OCI-LY3 (cell line): ENCODE measurements at regions not wholly inside any gene's neighbourhood (a gene's known extent, or its start where the extent isn't known, plus 50 kb on each side); places are given as distances from the start of the nearest gene placed in this dataset.

Experiments
- H2AFZ ChIP-seq: fragments of 200-600, 300-600 bp; shearing (Covaris generic); 2 replicates; pipeline ENCODE4 v1.6.0; 2014; ENCODE audit warnings: antibody characterized with exemption, low read depth, low read length
- H3K27ac ChIP-seq: fragments of 200-600, 300-600 bp; sonication (generic); 2 replicates; pipeline ENCODE4 v1.5.1; 2014; ENCODE audit warnings: mild to moderate bottlenecking, low read length, moderate library complexity, mixed read lengths
- H3K27me3 ChIP-seq: fragments of 200-600, 300-600 bp; sonication (generic); 2 replicates; pipeline ENCODE4 v1.6.1; 2014; ENCODE audit warnings: low read depth, low read length, mixed read lengths
- H3K36me3 ChIP-seq: fragments of 200-600, 300-600 bp; sonication (generic); replicated peaks from 2 replicates; pipeline ENCODE3; 2014; ENCODE audit warnings: low read depth, low read length, mixed read lengths
- H3K4me1 ChIP-seq: fragments of 300-600, 200-600 bp; sonication (generic); 2 replicates; pipeline ENCODE4 v1.6.1; 2014; ENCODE audit warnings: low read length, mixed read lengths
- H3K4me2 ChIP-seq: fragments of 200-600, 300-600 bp; sonication (generic); 2 replicates; pipeline ENCODE4 v1.6.1; 2014; ENCODE audit warnings: low read length, mixed read lengths
- H3K4me3 ChIP-seq: fragments of 300-600, 200-600 bp; sonication (generic); 2 replicates; pipeline ENCODE4 v1.5.1; 2014; ENCODE audit warnings: antibody characterized with exemption, mild to moderate bottlenecking, low read length, moderate library complexity
- H3K79me2 ChIP-seq: fragments of 300-600, 200-600 bp; shearing (Covaris generic); 2 replicates; pipeline ENCODE4 v1.6.1; 2014; ENCODE audit warnings: mild to moderate bottlenecking, low read length, mixed read lengths
- H3K9ac ChIP-seq: fragments of 300-600, 200-600 bp; shearing (Covaris generic); 2 replicates; pipeline ENCODE4 v1.6.0; 2014; ENCODE audit warnings: mild to moderate bottlenecking, low read length, moderate library complexity
- H3K9me3 ChIP-seq: fragments of 200-600, 300-600 bp; shearing (Covaris generic); 2 replicates; pipeline ENCODE4 v1.6.1; 2014; ENCODE audit warnings: low read length, mixed read lengths; ENCODE audit not compliant: insufficient read depth
- H4K20me1 ChIP-seq: fragments of 200-600, 300-600 bp; sonication (generic); 2 replicates; pipeline ENCODE4 v1.6.1; 2016; ENCODE audit warnings: low read length, mixed read lengths; ENCODE audit not compliant: insufficient read depth
- EZH2phosphoT487 ChIP-seq: fragments of 200-600 bp; shearing (Covaris generic); IDR thresholded peaks from 2 replicates; pipeline ENCODE4 v1.6.1; 2018; ENCODE audit warnings: antibody characterized with exemption, mixed run types, low read depth
- TF ChIP-seq, protein P1 (sequence below): fragments of 200-600, 300-600 bp; sonication (generic); IDR thresholded peaks from 2 replicates; pipeline ENCODE4 v1.5.1; 2014; ENCODE audit warnings: antibody characterized with exemption, low read length, low read depth

DNA sequence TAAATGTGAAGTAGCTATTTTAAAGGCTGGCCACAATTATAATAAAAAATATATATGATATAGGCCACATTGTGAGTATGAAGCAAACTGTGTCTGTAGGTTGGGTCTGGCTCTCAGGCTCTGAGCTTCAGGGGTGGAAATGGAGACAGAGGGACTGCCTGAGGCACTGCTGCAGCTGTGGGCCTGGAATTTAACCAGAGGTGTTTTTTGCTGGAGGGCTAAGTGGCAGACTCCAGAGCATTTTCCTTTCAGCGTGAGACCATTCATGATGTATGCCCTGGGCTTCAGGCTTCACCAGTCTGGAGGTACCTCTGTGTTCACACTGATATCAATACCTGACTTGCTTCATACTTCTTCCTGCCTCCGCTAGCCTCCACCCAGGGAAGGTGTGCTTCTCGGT, 64.9 kb upstream of the IL12B start:
- Histone ChIP-seq H3K4me3 (no peak overlapping the region), H3K27ac (no peak overlapping the region), H3K4me1 (no peaks in the 10 kb centered on the region; the same call in 1 of the 2 replicates), H3K4me2 (no peak overlapping the region), H2AFZ (no peak overlapping the region), H3K36me3 (peaks cover 19% of the 10 kb centered on the region), H3K9ac (no peak overlapping the region), H3K79me2 (no peaks in the 10 kb centered on the region), H3K27me3 (no peaks in the 10 kb centered on the region), H4K20me1 (no peaks in the 10 kb centered on the region), H3K9me3 (no peaks in the 10 kb centered on the region)
- no peak for TF ChIP-seq EZH2phosphoT487
- TF ChIP-seq, protein P1, sequence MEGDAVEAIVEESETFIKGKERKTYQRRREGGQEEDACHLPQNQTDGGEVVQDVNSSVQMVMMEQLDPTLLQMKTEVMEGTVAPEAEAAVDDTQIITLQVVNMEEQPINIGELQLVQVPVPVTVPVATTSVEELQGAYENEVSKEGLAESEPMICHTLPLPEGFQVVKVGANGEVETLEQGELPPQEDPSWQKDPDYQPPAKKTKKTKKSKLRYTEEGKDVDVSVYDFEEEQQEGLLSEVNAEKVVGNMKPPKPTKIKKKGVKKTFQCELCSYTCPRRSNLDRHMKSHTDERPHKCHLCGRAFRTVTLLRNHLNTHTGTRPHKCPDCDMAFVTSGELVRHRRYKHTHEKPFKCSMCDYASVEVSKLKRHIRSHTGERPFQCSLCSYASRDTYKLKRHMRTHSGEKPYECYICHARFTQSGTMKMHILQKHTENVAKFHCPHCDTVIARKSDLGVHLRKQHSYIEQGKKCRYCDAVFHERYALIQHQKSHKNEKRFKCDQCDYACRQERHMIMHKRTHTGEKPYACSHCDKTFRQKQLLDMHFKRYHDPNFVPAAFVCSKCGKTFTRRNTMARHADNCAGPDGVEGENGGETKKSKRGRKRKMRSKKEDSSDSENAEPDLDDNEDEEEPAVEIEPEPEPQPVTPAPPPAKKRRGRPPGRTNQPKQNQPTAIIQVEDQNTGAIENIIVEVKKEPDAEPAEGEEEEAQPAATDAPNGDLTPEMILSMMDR, result no peak

DNA sequence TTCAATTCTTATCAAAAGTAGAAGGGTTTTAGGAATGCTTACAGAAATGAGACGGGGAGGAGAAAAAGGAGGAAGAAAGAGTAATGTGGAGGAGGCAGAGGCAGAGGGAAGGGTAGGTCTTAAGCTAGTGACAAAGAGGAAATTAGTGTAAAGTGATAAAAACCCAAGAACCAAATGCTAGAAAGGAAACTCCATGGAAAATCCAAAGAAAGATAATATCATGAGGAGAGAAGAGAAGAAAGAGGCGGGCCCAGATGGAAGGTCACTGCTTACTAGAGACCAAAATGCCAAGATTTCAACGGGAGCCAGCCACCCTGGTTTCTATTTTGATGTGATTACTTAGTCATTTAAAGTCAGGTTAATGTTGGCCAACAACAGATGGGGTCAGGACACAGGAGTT, 68.6 kb upstream of the IL12B start:
- Histone ChIP-seq H3K27me3 (no peaks in the 10 kb centered on the region), H3K4me3 (no peak overlapping the region), H3K4me1 (peaks cover 27% of the 10 kb centered on the region), H3K4me2 (no peak overlapping the region), H4K20me1 (no peaks in the 10 kb centered on the region), H3K79me2 (peaks cover 17% of the 10 kb centered on the region), H3K27ac (no peak overlapping the region), H3K9me3 (no peaks in the 10 kb centered on the region), H3K9ac (no peak overlapping the region), H2AFZ (no peak overlapping the region), H3K36me3 (peaks cover 10% of the 10 kb centered on the region)
- no peak for TF ChIP-seq EZH2phosphoT487
- TF ChIP-seq, protein P1, result no peak

DNA sequence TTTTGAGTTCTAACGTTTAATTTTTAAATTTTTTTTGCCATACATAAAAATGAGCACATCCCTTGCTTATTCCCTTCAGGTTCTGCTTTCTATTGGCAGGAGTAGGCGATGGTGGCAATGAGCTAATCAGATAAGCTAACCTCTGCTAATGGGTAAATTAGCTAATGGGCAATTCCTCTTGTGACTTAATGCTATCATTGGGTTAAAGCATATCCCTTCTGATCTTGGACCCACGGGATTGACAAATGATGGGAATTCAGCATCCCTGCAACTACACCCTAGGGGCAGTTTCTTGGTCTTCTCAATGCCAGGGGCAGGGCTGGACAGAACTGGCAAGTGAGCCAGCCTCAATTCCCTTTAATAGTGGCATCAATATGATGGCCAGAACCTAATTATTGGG, 70.2 kb upstream of the IL12B start:
- no peak overlapping the region for H3K9ac ChIP-seq
- TF ChIP-seq EZH2phosphoT487, result no peak
- TF ChIP-seq, protein P1, result no peak
- peaks cover 18% of the 10 kb centered on the region for H3K79me2 ChIP-seq
- H3K4me2 ChIP-seq, result no peak overlapping the region
- H3K36me3 ChIP-seq, result peaks cover 10% of the 10 kb centered on the region
- no peak overlapping the region for H3K4me3 ChIP-seq
- no peaks in the 10 kb centered on the region for H3K27me3 ChIP-seq
- H3K27ac ChIP-seq, result no peak overlapping the region
- no peaks in the 10 kb centered on the region for H4K20me1 ChIP-seq
- H3K9me3 ChIP-seq, result no peaks in the 10 kb centered on the region
- no peak overlapping the region for H2AFZ ChIP-seq
- H3K4me1 ChIP-seq, result peaks cover 42% of the 10 kb centered on the region

DNA sequence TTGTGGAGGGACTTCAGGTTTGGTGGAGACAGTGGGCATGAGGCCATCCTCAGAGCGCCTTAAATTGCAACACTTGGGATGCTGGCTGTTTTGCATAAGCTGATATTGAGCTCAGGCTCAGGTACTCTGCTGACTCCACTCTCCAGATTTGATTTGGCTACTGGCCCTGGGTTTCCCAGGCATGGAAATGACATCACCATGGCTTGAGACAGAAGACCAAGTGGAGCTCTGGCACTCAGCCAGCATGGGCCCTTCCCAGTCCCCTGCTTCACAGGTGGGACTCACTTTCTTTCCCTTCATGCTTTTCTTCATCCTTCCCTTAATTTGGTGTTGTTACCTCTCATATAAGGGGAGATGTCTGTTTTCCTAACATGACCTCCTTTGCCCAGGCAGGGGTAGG, 72.0 kb upstream of the IL12B start:
- no peak overlapping the region for H3K4me3 ChIP-seq
- no peaks in the 10 kb centered on the region for H3K9me3 ChIP-seq
- peak overlapping the region; percentile 29; the same call in 1 of the 2 replicates for H3K9ac ChIP-seq
- peaks cover 58% of the 10 kb centered on the region for H3K4me1 ChIP-seq
- no peak overlapping the region for H3K4me2 ChIP-seq
- H3K36me3 ChIP-seq, result peaks cover 11% of the 10 kb centered on the region
- no peaks in the 10 kb centered on the region for H4K20me1 ChIP-seq
- H2AFZ ChIP-seq, result no peak overlapping the region
- no peaks in the 10 kb centered on the region for H3K27me3 ChIP-seq
- no peak for TF ChIP-seq EZH2phosphoT487
- TF ChIP-seq, protein P1, result no peak
- peaks cover 24% of the 10 kb centered on the region for H3K79me2 ChIP-seq
- peak overlapping the region; percentile 100; the same call in 1 of the 2 replicates for H3K27ac ChIP-seq
